ENCODE measurements at regions not wholly inside any gene's neighbourhood (a gene's known extent, or its start where the extent isn't known, plus 50 kb on each side); places are given as distances from the start of the nearest gene placed in this dataset.
"Not testable (repeated sequence)": the region's sequence is repeated elsewhere in the genome, so short reads cannot be mapped to it uniquely, and the experiment has no call there.

DNA sequence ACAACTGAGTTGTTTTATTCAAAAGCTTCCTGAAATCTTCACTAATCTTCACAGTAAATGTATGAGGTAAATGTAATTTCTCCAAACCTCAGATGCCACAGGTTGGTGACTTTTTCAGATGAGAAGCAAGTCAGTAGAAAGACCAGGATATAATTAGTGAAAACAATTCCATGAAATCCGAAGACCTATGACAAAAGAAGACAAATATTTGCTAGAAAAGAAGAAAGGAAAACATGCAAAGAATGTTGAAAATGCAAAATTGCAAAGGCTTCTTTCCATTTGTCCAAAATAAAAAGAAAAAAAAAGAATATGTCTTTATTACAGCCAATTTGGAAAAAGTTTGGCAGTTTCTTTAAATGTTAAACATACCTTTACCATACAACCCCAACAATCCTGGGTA lies 88.3 kb upstream of the MYRIP start:
- DNase-seq (ENCODE audit: extremely low spot score in 2 of 2), result no peak
- no peaks in the 10 kb centered on the region for H3K36me3 ChIP-seq
- TF ChIP-seq POLR2A (IDR thresholded peaks at IDR 0.05) (no peak), POLR2AphosphoS5 (IDR thresholded peaks at IDR 0.05; ENCODE audit: insufficient read depth in 1 of 2, low read depth in 1 of 2) (no peak)
- TF ChIP-seq, protein P1, sequence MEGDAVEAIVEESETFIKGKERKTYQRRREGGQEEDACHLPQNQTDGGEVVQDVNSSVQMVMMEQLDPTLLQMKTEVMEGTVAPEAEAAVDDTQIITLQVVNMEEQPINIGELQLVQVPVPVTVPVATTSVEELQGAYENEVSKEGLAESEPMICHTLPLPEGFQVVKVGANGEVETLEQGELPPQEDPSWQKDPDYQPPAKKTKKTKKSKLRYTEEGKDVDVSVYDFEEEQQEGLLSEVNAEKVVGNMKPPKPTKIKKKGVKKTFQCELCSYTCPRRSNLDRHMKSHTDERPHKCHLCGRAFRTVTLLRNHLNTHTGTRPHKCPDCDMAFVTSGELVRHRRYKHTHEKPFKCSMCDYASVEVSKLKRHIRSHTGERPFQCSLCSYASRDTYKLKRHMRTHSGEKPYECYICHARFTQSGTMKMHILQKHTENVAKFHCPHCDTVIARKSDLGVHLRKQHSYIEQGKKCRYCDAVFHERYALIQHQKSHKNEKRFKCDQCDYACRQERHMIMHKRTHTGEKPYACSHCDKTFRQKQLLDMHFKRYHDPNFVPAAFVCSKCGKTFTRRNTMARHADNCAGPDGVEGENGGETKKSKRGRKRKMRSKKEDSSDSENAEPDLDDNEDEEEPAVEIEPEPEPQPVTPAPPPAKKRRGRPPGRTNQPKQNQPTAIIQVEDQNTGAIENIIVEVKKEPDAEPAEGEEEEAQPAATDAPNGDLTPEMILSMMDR (IDR thresholded peaks at IDR 0.05), result no peak
- no peaks in the 10 kb centered on the region for H3K27me3 ChIP-seq
- intact Hi-C loops (cut with DNase I), result no loop called here
- no peak overlapping the region for H3K27ac ChIP-seq
- H3K9me3 ChIP-seq, result no peaks in the 10 kb centered on the region
- H3K4me3 ChIP-seq, result no peak overlapping the region
- H3K4me1 ChIP-seq, result no peaks in the 10 kb centered on the region

DNA sequence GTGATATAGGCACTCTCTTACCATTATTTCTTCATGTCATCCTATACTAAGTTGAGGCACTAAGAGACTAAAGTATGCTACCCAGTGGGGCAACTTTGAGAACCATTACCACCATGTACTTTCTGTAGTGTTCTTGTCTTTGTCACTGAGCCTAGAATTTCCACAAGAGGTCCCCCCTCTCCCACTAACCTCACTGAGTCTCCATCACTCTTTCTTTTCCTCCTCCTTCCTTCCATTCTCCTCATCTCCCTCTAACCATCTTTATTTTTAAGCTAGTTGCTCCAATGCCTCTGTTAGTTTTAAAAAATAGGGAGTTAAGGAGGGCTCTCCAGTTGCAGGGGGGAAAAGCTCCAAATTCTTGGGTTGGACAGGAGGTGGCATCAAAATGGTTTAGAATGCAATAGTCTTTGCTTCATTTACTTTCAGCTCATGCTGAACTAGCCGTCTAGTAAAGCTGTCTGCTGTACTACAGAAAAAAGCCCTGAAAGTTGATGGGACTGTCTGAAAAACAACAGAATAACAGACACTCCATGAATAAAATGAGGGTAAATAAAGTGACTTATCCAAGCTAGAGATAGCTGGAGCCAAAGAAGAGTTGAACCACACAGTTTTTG lies 85.1 kb upstream of the MYRIP start:
- Histone ChIP-seq H3K9me3 (no peaks in the 10 kb centered on the region), H3K27me3 (no peaks in the 10 kb centered on the region), H3K4me3 (no peak overlapping the region), H3K36me3 (no peaks in the 10 kb centered on the region), H3K4me1 (no peaks in the 10 kb centered on the region), H3K27ac (no peak overlapping the region)
- intact Hi-C loops (cut with DNase I), result no loop called here
- no peak for DNase-seq (ENCODE audit: extremely low spot score in 2 of 2)
- TF ChIP-seq, protein P1 (IDR thresholded peaks at IDR 0.05), result peak in 1 of 3 experiments; percentile 12
- no peak for TF ChIP-seq POLR2AphosphoS5 (IDR thresholded peaks at IDR 0.05; ENCODE audit: insufficient read depth in 1 of 2, low read depth in 1 of 2)

DNA sequence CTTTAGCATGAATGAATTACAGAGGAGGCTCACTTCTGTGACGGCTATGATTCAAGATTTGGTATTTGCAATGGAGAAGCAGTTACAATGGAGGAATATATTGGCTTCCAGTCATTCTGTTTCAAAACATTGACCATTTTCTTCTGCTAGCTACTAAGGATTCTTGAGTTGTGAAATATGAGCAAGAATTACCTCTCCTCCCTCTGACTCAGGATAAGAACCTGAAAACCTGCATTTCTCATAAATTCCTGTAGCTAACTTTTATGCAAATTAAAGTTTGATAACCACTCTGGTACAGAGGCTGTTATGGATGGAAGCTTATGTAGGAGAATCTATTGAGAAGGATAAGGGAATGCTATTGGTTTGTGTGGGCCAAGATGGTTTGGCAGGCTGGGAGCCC lies 84.1 kb upstream of the MYRIP start:
- Histone ChIP-seq H3K36me3 (no peaks in the 10 kb centered on the region), H3K4me1 (no peaks in the 10 kb centered on the region), H3K27me3 (no peaks in the 10 kb centered on the region), H3K27ac (no peak overlapping the region), H3K4me3 (no peak overlapping the region), H3K9me3 (no peaks in the 10 kb centered on the region)
- TF ChIP-seq, protein P1 (IDR thresholded peaks at IDR 0.05), result no peak
- TF ChIP-seq POLR2AphosphoS5 (IDR thresholded peaks at IDR 0.05; ENCODE audit: insufficient read depth in 1 of 2, low read depth in 1 of 2), result no peak
- TF ChIP-seq POLR2A (IDR thresholded peaks at IDR 0.05), result no peak
- DNase-seq (ENCODE audit: extremely low spot score in 2 of 2), result no peak
- intact Hi-C loops (cut with DNase I), result no loop called here

DNA sequence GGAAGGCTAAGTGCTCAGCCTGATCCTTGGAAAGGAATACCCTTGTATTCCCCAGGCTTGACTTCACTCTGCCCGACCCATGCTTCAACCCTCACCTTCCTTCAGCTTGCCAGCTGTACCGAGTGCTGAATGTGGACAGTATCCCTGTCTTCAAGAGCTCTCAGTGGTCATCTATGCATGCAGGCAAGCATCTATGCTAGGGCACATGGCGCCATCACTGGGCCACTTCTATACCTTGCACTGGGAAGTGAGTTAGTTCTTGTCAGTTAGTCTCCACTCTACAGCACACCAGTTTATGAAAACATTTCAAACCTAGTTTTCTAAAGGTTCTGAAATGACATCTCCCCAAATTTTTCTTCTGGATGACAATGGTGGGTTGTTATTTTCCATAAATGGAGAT lies 82.0 kb upstream of the MYRIP start:
- Histone ChIP-seq H3K4me3 (no peak overlapping the region), H3K36me3 (no peaks in the 10 kb centered on the region), H3K9me3 (no peaks in the 10 kb centered on the region), H3K4me1 (no peaks in the 10 kb centered on the region), H3K27ac (no peak overlapping the region), H3K27me3 (no peaks in the 10 kb centered on the region)
- TF ChIP-seq POLR2AphosphoS5 (IDR thresholded peaks at IDR 0.05; ENCODE audit: insufficient read depth in 1 of 2, low read depth in 1 of 2), result no peak
- TF ChIP-seq, protein P1 (IDR thresholded peaks at IDR 0.05), result no peak
- TF ChIP-seq POLR2A (IDR thresholded peaks at IDR 0.05), result no peak
- no peak for DNase-seq (ENCODE audit: extremely low spot score in 2 of 2)
- intact Hi-C loops (cut with DNase I), result no loop called here

DNA sequence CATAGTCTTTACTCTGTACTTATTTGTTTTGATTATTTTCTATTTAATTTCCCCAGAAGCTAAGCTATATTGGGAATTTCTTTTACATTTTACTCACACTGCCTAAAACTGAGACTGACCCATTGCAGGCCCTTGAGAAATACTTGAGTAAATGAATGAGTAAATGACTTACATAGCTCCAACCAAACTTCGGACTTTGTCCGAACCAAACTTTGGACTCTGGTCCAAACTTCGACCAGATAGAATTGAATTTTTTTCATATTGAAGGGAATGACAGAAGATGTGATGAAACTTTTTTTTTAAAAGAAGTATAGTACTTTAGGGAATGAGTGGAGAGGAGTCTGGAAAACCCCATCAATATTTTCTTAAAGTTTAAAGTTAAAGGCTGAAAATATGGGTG lies 75.6 kb upstream of the MYRIP start:
- Histone ChIP-seq H3K9me3 (no peaks in the 10 kb centered on the region), H3K4me1 (no peaks in the 10 kb centered on the region), H3K27ac (no peak overlapping the region), H3K4me3 (no peak overlapping the region), H3K36me3 (no peaks in the 10 kb centered on the region), H3K27me3 (no peaks in the 10 kb centered on the region)
- no peak for DNase-seq (ENCODE audit: extremely low spot score in 2 of 2)
- intact Hi-C loops (cut with DNase I), result no loop called here
- TF ChIP-seq, protein P1 (IDR thresholded peaks at IDR 0.05), result no peak
- TF ChIP-seq POLR2AphosphoS5 (IDR thresholded peaks at IDR 0.05; ENCODE audit: insufficient read depth in 1 of 2, low read depth in 1 of 2) (no peak), POLR2A (IDR thresholded peaks at IDR 0.05) (no peak)

DNA sequence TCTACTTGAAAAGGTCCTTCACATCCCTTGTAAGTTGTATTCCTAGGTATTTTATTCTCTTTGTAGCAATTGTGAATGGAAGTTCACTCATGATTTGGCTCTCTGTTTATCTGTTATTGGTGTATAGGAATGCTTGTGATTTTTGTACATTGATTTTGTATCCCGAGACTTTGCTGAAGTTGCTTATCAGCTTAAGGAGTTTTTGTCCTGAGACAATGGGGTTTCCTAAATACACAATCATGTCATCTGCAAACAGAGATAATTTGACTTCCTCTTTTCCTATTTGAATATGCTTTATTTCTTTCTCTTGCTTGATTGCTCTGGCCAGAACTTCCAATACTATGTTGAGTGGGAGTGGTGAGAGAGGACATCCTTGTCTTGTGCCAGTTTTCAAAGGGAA lies 69.8 kb upstream of the MYRIP start:
- H3K4me1 ChIP-seq; H3K27ac ChIP-seq; H3K27me3 ChIP-seq; DNase-seq (ENCODE audit: extremely low spot score in 2 of 2); H3K36me3 ChIP-seq; intact Hi-C loops (cut with DNase I); H3K9me3 ChIP-seq; H3K4me3 ChIP-seq: not testable (repeated sequence)

Measured in vagina (tissue), 2 donors.